ENCODE measurements at regions not wholly inside any gene's neighbourhood (a gene's known extent, or its start where the extent isn't known, plus 50 kb on each side); places are given as distances from the start of the nearest gene placed in this dataset.

- TF ChIP-seq CTCF (IDR thresholded peaks at IDR 0.05; ENCODE audit: extremely low read depth, insufficient read depth, missing control alignments) = no peak
- in situ Hi-C loops (cut with MboI; ENCODE audit: low pct_unique_long_range_greater_than_20kb, low sequenced_read_pairs, unreplicated experiment) = no loop called here
- no peak for DNase-seq (ENCODE audit: low spot score)
These were observed 97.6 kb upstream of the ALDH1A3 start for GRCh38 chr15:100781961-100782530.

DNA sequence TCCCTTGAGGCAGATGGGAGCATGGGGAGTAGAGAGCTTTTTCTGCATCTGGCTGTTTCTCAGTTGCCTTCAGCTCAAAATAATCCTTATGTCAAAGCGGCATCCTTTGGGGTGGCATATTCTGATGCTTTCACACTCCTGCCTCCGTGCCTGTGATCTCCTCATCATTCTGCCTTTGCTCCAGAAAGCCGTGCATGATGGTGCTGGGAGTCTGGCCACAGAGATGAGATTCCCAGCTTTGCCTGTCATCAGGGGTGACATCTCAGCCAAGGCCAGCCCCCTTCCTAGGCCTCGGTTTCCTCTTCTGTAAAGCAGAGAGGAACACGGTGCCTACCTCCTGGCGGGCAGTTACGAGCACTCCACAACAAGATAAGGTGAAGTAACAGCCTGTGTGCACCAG, 96.3 kb upstream of the ALDH1A3 start:
- TF ChIP-seq CTCF (IDR thresholded peaks at IDR 0.05; ENCODE audit: extremely low read depth, insufficient read depth, missing control alignments) = no peak
- no peak for DNase-seq (ENCODE audit: low spot score)
- in situ Hi-C loops (cut with MboI; ENCODE audit: low pct_unique_long_range_greater_than_20kb, low sequenced_read_pairs, unreplicated experiment) = no loop called here

DNA sequence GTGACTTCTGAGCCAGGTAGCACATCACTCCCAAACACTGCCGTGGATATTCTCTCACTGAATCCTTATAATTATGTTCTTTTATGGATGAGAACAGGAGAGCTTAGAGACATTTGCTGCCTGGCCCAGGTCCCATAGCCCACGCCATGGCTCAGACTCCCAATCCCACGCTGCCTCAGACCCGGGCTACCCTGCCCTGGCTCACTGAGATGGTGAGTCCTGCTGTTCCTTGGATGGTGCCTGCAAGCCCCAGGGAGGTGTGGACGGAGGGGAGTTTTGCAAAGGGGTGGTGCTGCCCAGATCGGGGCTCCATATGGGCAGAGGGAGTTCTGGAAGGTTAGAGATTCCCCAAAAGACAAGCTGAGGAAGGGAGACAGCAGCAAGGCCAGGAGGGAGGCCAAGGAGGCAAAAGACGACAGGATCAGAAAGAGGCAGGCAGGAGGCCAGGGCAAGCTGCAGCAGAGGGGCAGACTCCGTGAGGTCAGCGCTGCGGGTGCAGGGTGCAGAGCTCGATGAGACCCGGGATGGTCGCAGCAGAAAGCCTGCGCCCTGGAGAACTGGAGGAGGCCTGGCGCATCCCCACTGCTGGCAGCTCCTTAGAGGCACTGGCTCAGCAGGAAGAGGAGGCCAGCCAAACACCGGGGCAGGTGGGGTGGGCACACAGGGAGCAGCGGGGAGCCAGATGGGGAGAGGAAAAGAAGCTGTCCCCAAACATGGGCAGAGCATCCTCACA, 95.7 kb upstream of the ALDH1A3 start:
- in situ Hi-C loops (cut with MboI; ENCODE audit: low pct_unique_long_range_greater_than_20kb, low sequenced_read_pairs, unreplicated experiment) = no loop called here
- DNase-seq (ENCODE audit: low spot score) = no peak
- TF ChIP-seq CTCF (IDR thresholded peaks at IDR 0.05; ENCODE audit: extremely low read depth, insufficient read depth, missing control alignments) = no peak

- in situ Hi-C loops (cut with MboI; ENCODE audit: low pct_unique_long_range_greater_than_20kb, low sequenced_read_pairs, unreplicated experiment) = no loop called here
- TF ChIP-seq CTCF (IDR thresholded peaks at IDR 0.05; ENCODE audit: extremely low read depth, insufficient read depth, missing control alignments) = no peak
- no peak for DNase-seq (ENCODE audit: low spot score)
These were observed 95.0 kb upstream of the ALDH1A3 start for GRCh38 chr15:100784493-100785180.

DNA sequence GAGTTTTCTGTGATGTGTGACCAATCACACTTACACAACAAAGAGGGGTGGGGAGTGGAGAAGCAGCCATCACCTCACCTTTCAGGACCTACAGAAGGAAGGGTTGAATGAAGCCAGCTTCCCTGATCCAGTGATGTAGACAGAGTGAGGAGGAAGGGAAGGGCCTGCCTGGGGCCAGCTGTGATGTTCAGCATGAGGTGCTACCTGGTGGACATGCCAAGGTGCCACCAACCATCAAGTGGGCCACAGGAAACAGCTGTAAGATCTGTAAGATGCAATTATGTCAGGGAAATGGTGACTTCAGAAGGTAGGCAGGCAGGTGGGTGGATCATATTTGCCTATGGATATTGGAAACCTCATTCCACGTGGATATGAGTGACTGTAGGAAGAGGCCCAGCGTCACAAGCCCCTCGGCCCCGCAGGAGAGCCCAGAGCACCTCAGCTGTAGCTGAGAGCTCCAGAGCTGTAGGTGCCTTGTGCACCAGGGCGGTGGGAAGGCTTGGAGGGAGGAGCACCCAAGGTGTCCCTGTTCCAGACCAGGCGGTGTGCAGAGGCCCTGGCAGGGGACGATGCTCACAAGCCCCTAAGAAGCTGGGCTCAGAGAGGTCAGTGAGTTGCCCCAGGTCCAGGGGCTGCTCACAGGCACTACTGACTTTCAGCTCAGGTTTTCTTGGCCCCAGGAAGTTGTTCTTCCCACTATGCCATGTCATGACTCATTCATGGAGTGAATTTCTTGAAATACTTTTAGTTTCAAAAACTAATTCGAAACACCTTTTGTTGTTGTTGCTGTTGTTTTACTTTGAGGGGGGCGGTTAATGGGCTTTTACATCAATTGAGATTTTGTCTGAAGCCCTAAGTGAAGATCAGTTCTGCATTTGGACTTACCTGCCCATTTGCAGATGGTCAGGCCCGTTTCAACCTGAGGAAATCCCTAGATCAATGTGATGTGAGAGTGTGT, 94.2 kb upstream of the ALDH1A3 start:
- TF ChIP-seq CTCF (IDR thresholded peaks at IDR 0.05; ENCODE audit: extremely low read depth, insufficient read depth, missing control alignments) = no peak
- in situ Hi-C loops (cut with MboI; ENCODE audit: low pct_unique_long_range_greater_than_20kb, low sequenced_read_pairs, unreplicated experiment) = no loop called here
- no peak for DNase-seq (ENCODE audit: low spot score)

DNA sequence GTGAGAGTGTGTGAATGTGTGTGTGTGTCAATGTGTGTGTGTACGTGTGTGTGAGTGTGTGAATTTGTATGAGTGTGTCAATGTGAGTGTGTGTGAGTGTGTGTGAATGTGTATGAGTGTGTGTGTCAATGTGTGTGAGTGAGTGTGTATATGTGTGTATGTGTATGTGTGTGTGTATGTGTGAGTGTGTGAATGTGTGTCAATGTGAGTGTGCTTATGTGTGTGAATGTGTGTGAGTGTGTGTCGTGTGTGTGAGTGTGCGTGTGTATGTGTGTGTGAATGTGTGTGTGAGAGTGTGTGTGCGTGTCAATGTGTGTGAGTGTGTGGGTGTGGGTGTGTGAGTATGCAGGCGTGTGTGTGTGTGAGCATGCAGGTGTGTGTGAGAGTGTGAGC, 93.5 kb upstream of the ALDH1A3 start:
- no peak for TF ChIP-seq CTCF (IDR thresholded peaks at IDR 0.05; ENCODE audit: extremely low read depth, insufficient read depth, missing control alignments)
- in situ Hi-C loops (cut with MboI; ENCODE audit: low pct_unique_long_range_greater_than_20kb, low sequenced_read_pairs, unreplicated experiment) = no loop called here
- no peak for DNase-seq (ENCODE audit: low spot score)
